Trophoblast cell (in vitro differentiated cells and primary cell): ENCODE measurements at regions not wholly inside any gene's neighbourhood (a gene's known extent, or its start where the extent isn't known, plus 50 kb on each side); places are given as distances from the start of the nearest gene placed in this dataset.
A peak's percentile ranks its signal among the peaks of the same experiment; 100 is the strongest.

Experiments
- DNase-seq, 2 donors: peaks; one replicate each; pipeline ENCODE4 v3.0.0-alpha.2; 2016
- H2AFZ ChIP-seq: 2 replicates; pipeline ENCODE4 v1.6.1; 2013; ENCODE audit warnings: low read length, moderate library complexity, mild to moderate bottlenecking; ENCODE audit not compliant: insufficient read depth, poor library complexity
- H2AK5ac ChIP-seq: 2 replicates; pipeline ENCODE4 v1.6.1; 2013; ENCODE audit warnings: mild to moderate bottlenecking, low read length
- H2BK120ac ChIP-seq: 2 replicates; pipeline ENCODE4 v1.6.1; 2013; ENCODE audit warnings: low read length, mild to moderate bottlenecking, moderate library complexity; ENCODE audit not compliant: insufficient read depth, poor library complexity
- H2BK12ac ChIP-seq: 2 replicates; pipeline ENCODE4 v1.6.1; 2013; ENCODE audit warnings: mild to moderate bottlenecking, low read length, moderate library complexity
- H2BK5ac ChIP-seq: 2 replicates; pipeline ENCODE4 v1.6.1; 2013; ENCODE audit warnings: low read length, low read depth, moderate library complexity, mild to moderate bottlenecking; ENCODE audit not compliant: poor library complexity
- H3K14ac ChIP-seq: 2 replicates; pipeline ENCODE4 v1.6.1; 2013; ENCODE audit warnings: mild to moderate bottlenecking, low read length
- H3K18ac ChIP-seq: 2 replicates; pipeline ENCODE4 v1.6.1; 2013; ENCODE audit warnings: mild to moderate bottlenecking, low read length
- H3K23ac ChIP-seq: 2 replicates; pipeline ENCODE4 v1.6.1; 2013; ENCODE audit warnings: low read length
- H3K27ac ChIP-seq: 2 replicates; pipeline ENCODE4 v1.5.1; 2013; ENCODE audit warnings: low read depth, mild to moderate bottlenecking, inconsistent platforms, low read length, moderate library complexity
- H3K27me3 ChIP-seq: 2 replicates; pipeline ENCODE4 v1.6.1; 2013; ENCODE audit warnings: inconsistent platforms, mild to moderate bottlenecking, low read length, moderate library complexity; ENCODE audit not compliant: insufficient read depth
- H3K36me3 ChIP-seq, 2 experiments: 1 replicate in 1 of 2; 2 replicates in 1 of 2; pipeline ENCODE4 v1.6.1; 2013; ENCODE audit warnings: low read length in 2 of 2, mild to moderate bottlenecking in 2 of 2, moderate library complexity in 1 of 2; ENCODE audit not compliant: insufficient read depth in 2 of 2, control insufficient read depth in 1 of 2
- H3K4ac ChIP-seq: 2 replicates; pipeline ENCODE4 v1.6.1; 2013; ENCODE audit warnings: low read depth, mild to moderate bottlenecking, low read length, moderate library complexity
- H3K4me1 ChIP-seq, 2 experiments: 1 replicate in 1 of 2; 2 replicates in 1 of 2; pipeline ENCODE4 v1.6.1; 2013; ENCODE audit warnings: low read length in 2 of 2, mild to moderate bottlenecking in 2 of 2, moderate library complexity in 1 of 2; ENCODE audit not compliant: insufficient read depth in 2 of 2, control insufficient read depth in 1 of 2
- H3K4me2 ChIP-seq: 2 replicates; pipeline ENCODE4 v1.6.1; 2013; ENCODE audit warnings: inconsistent platforms, mild to moderate bottlenecking, low read length, moderate library complexity
- H3K4me3 ChIP-seq: 2 replicates; pipeline ENCODE4 v1.5.1; 2013; ENCODE audit warnings: mild to moderate bottlenecking, low read depth, low read length, inconsistent platforms
- H3K79me1 ChIP-seq: one replicate; pipeline ENCODE4 v1.6.1; 2013; ENCODE audit warnings: low read length
- H3K79me2 ChIP-seq: 2 replicates; pipeline ENCODE4 v1.6.1; 2013; ENCODE audit warnings: low read length, mild to moderate bottlenecking; ENCODE audit not compliant: control insufficient read depth, insufficient read depth, poor library complexity
- H3K9ac ChIP-seq: 2 replicates; pipeline ENCODE4 v1.6.1; 2013; ENCODE audit warnings: mild to moderate bottlenecking, low read length
- H3K9me3 ChIP-seq: 2 replicates; pipeline ENCODE4 v1.6.1; 2013; ENCODE audit warnings: low read depth, mild to moderate bottlenecking, control low read depth, inconsistent platforms, low read length; ENCODE audit not compliant: insufficient read depth
- H4K12ac ChIP-seq: 2 replicates; pipeline ENCODE4 v1.6.1; 2013; ENCODE audit warnings: low read depth, mild to moderate bottlenecking, low read length, moderate library complexity
- H4K8ac ChIP-seq: 2 replicates; pipeline ENCODE4 v1.6.1; 2013; ENCODE audit warnings: low read depth, mild to moderate bottlenecking, low read length, moderate library complexity
- H4K91ac ChIP-seq: one replicate; pipeline ENCODE4 v1.6.1; 2013; ENCODE audit warnings: low read depth, mild to moderate bottlenecking, low read length, moderate library complexity
- WGBS: extraction: QIAGEN DNeasy Blood & Tissue Kit; methylation state at CpG from one replicate; pipeline ENCODE4 v1.1.7; 2013; ENCODE audit warnings: missing lambda C conversion rate; ENCODE audit not compliant: insufficient read length, insufficient coverage; ENCODE audit errors: extremely low coverage; 5-methylcytosine and 5-hydroxymethylcytosine counted together

- Histone ChIP-seq H4K8ac (no peak overlapping the region), H3K18ac (no peak overlapping the region), H3K79me2 (no peaks in the 10 kb centered on the region), H3K4ac (no peak overlapping the region), H3K14ac (no peak overlapping the region), H4K91ac (no peak overlapping the region), H3K23ac (no peak overlapping the region), H2AK5ac (no peak overlapping the region), H2BK120ac (no peak overlapping the region), H3K9me3 (no peaks in the 10 kb centered on the region), H4K12ac (no peak overlapping the region), H3K9ac (no peak overlapping the region), H3K36me3 (no peaks in the 10 kb centered on the region), H2BK5ac (no peak overlapping the region), H3K4me3 (no peak overlapping the region), H2BK12ac (no peak overlapping the region), H2AFZ (no peak overlapping the region), H3K27me3 (no peaks in the 10 kb centered on the region), H3K4me1 (no peaks in the 10 kb centered on the region), H3K4me2 (no peak overlapping the region), H3K27ac (no peak overlapping the region), H3K79me1 (peaks cover 3% of the 10 kb centered on the region)
- DNase-seq, result no peak
Observed at GRCh38 chr12:87841935-87842334, 187.3 kb downstream of the C12orf50 start.

DNA sequence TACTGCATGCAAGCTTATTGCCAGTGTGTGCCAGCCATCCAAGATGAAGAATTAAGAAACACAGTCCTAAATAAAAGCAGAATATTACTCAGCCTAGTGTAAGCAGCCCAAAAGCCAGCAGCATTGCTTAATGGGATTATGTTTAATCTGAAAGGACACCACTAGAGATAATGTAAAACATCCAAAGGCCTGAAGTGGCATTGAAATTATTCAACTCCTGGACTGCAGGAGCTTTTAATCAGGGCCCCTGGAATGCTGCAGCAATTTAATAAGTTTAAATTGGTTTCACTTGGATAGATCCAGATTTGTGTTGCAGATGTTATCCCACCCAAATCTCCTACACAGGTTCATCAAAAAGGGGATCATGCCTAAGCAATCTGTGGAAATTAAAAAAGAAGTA, 193.0 kb downstream of the C12orf50 start:
- Histone ChIP-seq H3K9ac (no peak overlapping the region), H3K36me3 (no peaks in the 10 kb centered on the region), H3K14ac (no peak overlapping the region), H3K18ac (no peak overlapping the region), H3K4ac (no peak overlapping the region), H2AK5ac (no peak overlapping the region), H2BK5ac (no peak overlapping the region), H2AFZ (no peak overlapping the region), H2BK120ac (no peak overlapping the region), H4K8ac (no peak overlapping the region), H3K4me3 (no peak overlapping the region), H4K12ac (no peak overlapping the region), H3K79me2 (no peaks in the 10 kb centered on the region), H3K27ac (no peak overlapping the region), H3K4me2 (no peak overlapping the region), H3K4me1 (no peaks in the 10 kb centered on the region), H3K9me3 (no peaks in the 10 kb centered on the region), H3K23ac (no peak overlapping the region), H4K91ac (no peak overlapping the region), H3K27me3 (no peaks in the 10 kb centered on the region), H3K79me1 (no peaks in the 10 kb centered on the region), H2BK12ac (no peak overlapping the region)
- DNase-seq, result no peak

GRCh38 chr12:87828382-87828973, 200.7 kb downstream of the C12orf50 start:
- Histone ChIP-seq H3K9ac (no peak overlapping the region), H2AK5ac (no peak overlapping the region), H2BK120ac (no peak overlapping the region), H3K14ac (no peak overlapping the region), H4K91ac (no peak overlapping the region), H3K4me1 (no peaks in the 10 kb centered on the region), H3K27ac (no peak overlapping the region), H3K18ac (no peak overlapping the region), H3K79me1 (no peaks in the 10 kb centered on the region), H4K12ac (no peak overlapping the region), H2BK5ac (no peak overlapping the region), H3K4me3 (no peak overlapping the region), H4K8ac (no peak overlapping the region), H2BK12ac (no peak overlapping the region), H3K27me3 (no peaks in the 10 kb centered on the region), H2AFZ (no peak overlapping the region), H3K23ac (no peak overlapping the region), H3K79me2 (no peaks in the 10 kb centered on the region), H3K4me2 (no peak overlapping the region), H3K4ac (no peak overlapping the region), H3K36me3 (no peaks in the 10 kb centered on the region), H3K9me3 (no peaks in the 10 kb centered on the region)
- no peak for DNase-seq
- no CpG with 5 or more reads among the region's 6 CpGs for WGBS

GRCh38 chr12:87827638-87828264, 201.4 kb downstream of the C12orf50 start:
- no peak overlapping the region for H4K8ac ChIP-seq
- no peak overlapping the region for H2AK5ac ChIP-seq
- no peak overlapping the region for H3K4me3 ChIP-seq
- H4K12ac ChIP-seq, result no peak overlapping the region
- H3K9ac ChIP-seq, result no peak overlapping the region
- H3K4me1 ChIP-seq, result no peaks in the 10 kb centered on the region
- H3K4ac ChIP-seq, result no peak overlapping the region
- H3K79me1 ChIP-seq, result no peaks in the 10 kb centered on the region
- no peak overlapping the region for H2BK120ac ChIP-seq
- no CpG with 5 or more reads among the region's 2 CpGs for whole genome bisulfite sequencing
- no peaks in the 10 kb centered on the region for H3K79me2 ChIP-seq
- no peak overlapping the region for H3K14ac ChIP-seq
- H3K9me3 ChIP-seq, result no peaks in the 10 kb centered on the region
- no peak overlapping the region for H2BK5ac ChIP-seq
- peak in 1 of 2 donors; percentile 17 for DNase-seq
- H3K18ac ChIP-seq, result no peak overlapping the region
- no peaks in the 10 kb centered on the region for H3K36me3 ChIP-seq
- H4K91ac ChIP-seq, result no peak overlapping the region
- H2BK12ac ChIP-seq, result no peak overlapping the region
- no peaks in the 10 kb centered on the region for H3K27me3 ChIP-seq
- no peak overlapping the region for H3K27ac ChIP-seq
- H2AFZ ChIP-seq, result no peak overlapping the region
- H3K4me2 ChIP-seq, result no peak overlapping the region
- no peak overlapping the region for H3K23ac ChIP-seq
